ENCODE measurements at regions not wholly inside any gene's neighbourhood (a gene's known extent, or its start where the extent isn't known, plus 50 kb on each side); places are given as distances from the start of the nearest gene placed in this dataset.

DNA sequence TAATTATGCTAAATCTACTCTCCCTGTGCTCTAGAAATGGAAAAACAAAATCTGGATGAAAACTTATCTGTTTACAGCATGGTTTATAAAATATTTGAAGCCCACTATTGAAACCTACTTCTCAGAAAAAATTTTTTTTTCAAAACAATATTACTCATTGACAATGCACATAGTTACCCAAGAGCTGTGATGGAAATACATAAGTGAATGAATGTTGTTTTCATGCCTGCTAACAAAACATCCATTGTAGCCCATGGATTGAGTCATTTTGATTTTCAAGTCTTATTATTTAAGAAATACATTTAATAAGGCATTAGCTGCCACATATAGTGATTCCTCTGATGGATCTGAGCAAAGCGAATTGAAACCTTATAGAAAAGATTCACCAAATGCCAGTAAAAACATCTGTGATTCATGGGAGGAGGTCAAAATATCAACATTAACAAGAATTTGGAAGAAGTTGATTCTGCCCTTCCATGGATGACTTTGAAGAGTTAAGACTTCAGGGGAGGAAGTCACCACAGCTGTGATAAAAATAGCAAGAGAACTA, 144.7 kb upstream of the HHIP start:
- Histone ChIP-seq H4K20me1 (replicated peaks; ENCODE audit: control insufficient read depth, extremely low read depth, insufficient read depth, low read length) (no peaks in the 10 kb centered on the region), H3K79me2 (ENCODE audit: control insufficient read depth, insufficient read depth, low read length) (no peaks in the 10 kb centered on the region), H3K27ac (ENCODE audit: insufficient read depth, low read depth, low read length) (no peak overlapping the region), H3K4me3 (replicated peaks in 1 of 3; ENCODE audit: insufficient read depth in 1 of 3, low read depth in 1 of 3, low read length in 3 of 3) (no peak overlapping the region), H3K4me2 (ENCODE audit: insufficient read depth, low read length) (no peak overlapping the region), H3K9me3 (replicated peaks; ENCODE audit: control insufficient read depth, insufficient read depth, low read length) (no peaks in the 10 kb centered on the region), H2AFZ (ENCODE audit: low read depth, low read length) (no peak overlapping the region), H3K9me1 (replicated peaks; ENCODE audit: control insufficient read depth, extremely low read depth, insufficient read depth, low read length) (no peaks in the 10 kb centered on the region), H3K9ac (replicated peaks; ENCODE audit: extremely low read depth, insufficient read depth, low read length) (no peak overlapping the region), H3K27me3 (ENCODE audit: control insufficient read depth in 2 of 2, insufficient read depth in 2 of 2, low read length in 2 of 2) (no peaks in the 10 kb centered on the region), H3K4me1 (ENCODE audit: control insufficient read depth, extremely low read depth, insufficient read depth, low read length) (no peaks in the 10 kb centered on the region), H3K36me3 (ENCODE audit: control insufficient read depth in 2 of 2, extremely low read depth in 1 of 2, insufficient read depth in 2 of 2, low read length in 2 of 2) (no peaks in the 10 kb centered on the region)
- intact Hi-C loops (cut with micrococcal nuclease) (no loop called here), dilution Hi-C loops (cut with MboI; ENCODE audit: extremely low pct_ligation_motif_present, low sequenced_read_pairs) (no loop called here)
- CTCF ChIA-PET: interaction anchor here (1.2 kb wide), 1 partner anchor 11 kb away, joined by 3 read pairs; no protein-coding TSS in a partner anchor
- no peak for FAIRE-seq
- POLR2A ChIA-PET: no interaction called here
- BruUV-seq (replicated peaks): no TSS peak
- no peak for DNase-seq (ENCODE audit: low read depth, low spot score)
- TF ChIP-seq, protein P1, sequence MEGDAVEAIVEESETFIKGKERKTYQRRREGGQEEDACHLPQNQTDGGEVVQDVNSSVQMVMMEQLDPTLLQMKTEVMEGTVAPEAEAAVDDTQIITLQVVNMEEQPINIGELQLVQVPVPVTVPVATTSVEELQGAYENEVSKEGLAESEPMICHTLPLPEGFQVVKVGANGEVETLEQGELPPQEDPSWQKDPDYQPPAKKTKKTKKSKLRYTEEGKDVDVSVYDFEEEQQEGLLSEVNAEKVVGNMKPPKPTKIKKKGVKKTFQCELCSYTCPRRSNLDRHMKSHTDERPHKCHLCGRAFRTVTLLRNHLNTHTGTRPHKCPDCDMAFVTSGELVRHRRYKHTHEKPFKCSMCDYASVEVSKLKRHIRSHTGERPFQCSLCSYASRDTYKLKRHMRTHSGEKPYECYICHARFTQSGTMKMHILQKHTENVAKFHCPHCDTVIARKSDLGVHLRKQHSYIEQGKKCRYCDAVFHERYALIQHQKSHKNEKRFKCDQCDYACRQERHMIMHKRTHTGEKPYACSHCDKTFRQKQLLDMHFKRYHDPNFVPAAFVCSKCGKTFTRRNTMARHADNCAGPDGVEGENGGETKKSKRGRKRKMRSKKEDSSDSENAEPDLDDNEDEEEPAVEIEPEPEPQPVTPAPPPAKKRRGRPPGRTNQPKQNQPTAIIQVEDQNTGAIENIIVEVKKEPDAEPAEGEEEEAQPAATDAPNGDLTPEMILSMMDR (IDR thresholded peaks at IDR 0.05; ENCODE audit: extremely low read depth in 1 of 2, insufficient read depth in 1 of 2, low read depth in 1 of 2, low read length in 2 of 2): no peak
- TF ChIP-seq JUN (IDR thresholded peaks at IDR 0.05; ENCODE audit: borderline replicate concordance, insufficient read depth, insufficient read length, low read depth): no peak
- no peak for TF ChIP-seq POLR2AphosphoS5 (IDR thresholded peaks at IDR 0.05; ENCODE audit: insufficient read depth, low read depth, low read length)
- TF ChIP-seq GATA2 (IDR thresholded peaks at IDR 0.05; ENCODE audit: insufficient read depth, insufficient read length, low read depth, low read length): no peak
- TF ChIP-seq FOS (IDR thresholded peaks at IDR 0.05; ENCODE audit: borderline replicate concordance, insufficient read depth, low read length): no peak
- no peak for TF ChIP-seq EZH2 (IDR thresholded peaks at IDR 0.05; ENCODE audit: borderline replicate concordance, low read depth, low read length, severe bottlenecking)
- TF ChIP-seq MYC (IDR thresholded peaks at IDR 0.05; ENCODE audit: low read depth, low read length): no peak
- TF ChIP-seq POLR2A (IDR thresholded peaks at IDR 0.05; ENCODE audit: low read depth, low read length): no peak
- TF ChIP-seq, protein P2, sequence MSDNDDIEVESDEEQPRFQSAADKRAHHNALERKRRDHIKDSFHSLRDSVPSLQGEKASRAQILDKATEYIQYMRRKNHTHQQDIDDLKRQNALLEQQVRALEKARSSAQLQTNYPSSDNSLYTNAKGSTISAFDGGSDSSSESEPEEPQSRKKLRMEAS (IDR thresholded peaks at IDR 0.05; ENCODE audit: insufficient read depth, insufficient read length): no peak

All from endothelial cell of umbilical vein (primary cell).